HCT116 (cell line): ENCODE measurements at regions not wholly inside any gene's neighbourhood (a gene's known extent, or its start where the extent isn't known, plus 50 kb on each side); places are given as distances from the start of the nearest gene placed in this dataset.

ENCODE experiments used
- ATAC-seq: fragments of 200-7000 bp; cut with Tn5 transposase; 2 replicates; pipeline ENCODE4 v1.9.1; 2020; ENCODE audit warnings: mild to moderate bottlenecking, moderate library complexity
- BruUV-seq: library from RNA; stranded (reverse); fragments of 400-500 nt; replicated peaks from 2 replicates; lab custom pipeline; 2021; lab: Mats Ljungman, UMichigan
- CTCF ChIA-PET: fragments of 300-600 bp; sonication (Branson Sonifier 250); formaldehyde crosslinking; loops from one replicate; lab custom pipeline; 2021; ENCODE audit warnings: antibody characterized with exemption; lab: Charles Lee
- POLR2A ChIA-PET: fragments of 300-600, 350-600 bp; sonication (Branson Sonifier 250); formaldehyde crosslinking; loops from one replicate; lab custom pipeline; 2021; ENCODE audit warnings: antibody characterized with exemption; lab: Charles Lee
- RAD21 ChIA-PET, 2 experiments: fragments of 300-600 bp; sonication (Branson Sonifier 250); formaldehyde crosslinking; loops; one replicate each; lab custom pipeline; 2023; ENCODE audit warnings: low total read pairs in 2 of 2; ENCODE audit not compliant: uncharacterized antibody in 2 of 2, unreplicated experiment in 2 of 2, low non-redundant PET in 1 of 2; lab: Charles Lee
- DNase-seq: peaks from one replicate; pipeline ENCODE4 v3.0.0-alpha.2; 2010; ENCODE audit warnings: low read depth, low spot score
- H2AFZ ChIP-seq: fragments of 200-600 bp; shearing (Covaris generic), sonication (generic); 2 replicates; pipeline ENCODE4 v1.6.1; 2017; ENCODE audit warnings: low read depth, mixed run types, mixed read lengths, antibody characterized with exemption, low read length; ENCODE audit not compliant: poor library complexity, severe bottlenecking
- H3K27ac ChIP-seq: 2 replicates; pipeline ENCODE4 v1.5.1; 2012; ENCODE audit warnings: low read depth, low read length
- H3K27me3 ChIP-seq: fragments of 200-600 bp; sonication (generic); 2 replicates; pipeline ENCODE4 v1.6.1; 2016; ENCODE audit warnings: mixed run types, low read length, mixed read lengths; ENCODE audit not compliant: insufficient read depth
- H3K36me3 ChIP-seq, 2 experiments: fragments of 200-500 bp in 1 of 2; fragments of 200-600 bp in 1 of 2; sonication (Bioruptor generic) in 1 of 2; sonication (generic) in 1 of 2; 2 replicates each; pipeline versions ENCODE4 v1.5.1 to v1.6.1; 2014 to 2016; ENCODE audit warnings: low read length in 2 of 2, inconsistent platforms in 1 of 2, mixed read lengths in 1 of 2, mixed run types in 1 of 2; ENCODE audit not compliant: insufficient read depth in 2 of 2, control insufficient read depth in 1 of 2
- H3K4me1 ChIP-seq, 2 experiments: fragments of 200-600 bp in 1 of 2; sonication (generic) in 1 of 2; 2 replicates each; pipeline versions ENCODE4 v1.5.1 to v1.6.1; 2012 to 2017; ENCODE audit warnings: low read length in 2 of 2, inconsistent platforms in 1 of 2, mild to moderate bottlenecking in 1 of 2, mixed read lengths in 1 of 2, mixed run types in 1 of 2, moderate library complexity in 1 of 2; ENCODE audit not compliant: insufficient read depth in 2 of 2, control insufficient read depth in 1 of 2
- H3K4me2 ChIP-seq: fragments of 200-600 bp; sonication (generic); 2 replicates; pipeline ENCODE4 v1.6.1; 2017; ENCODE audit warnings: mixed run types, low read length, mixed read lengths
- H3K4me3 ChIP-seq, 2 experiments: fragments of 200-600 bp in 1 of 2; sonication (generic) in 1 of 2; replicated peaks in 1 of 2; 2 replicates each; pipeline ENCODE4 v1.5.1; 2011 to 2016; ENCODE audit warnings: low read length in 2 of 2, control low read depth in 1 of 2, low read depth in 1 of 2, mild to moderate bottlenecking in 1 of 2, mixed read lengths in 1 of 2, mixed run types in 1 of 2
- H3K79me2 ChIP-seq: fragments of 200-600 bp; sonication (generic); 2 replicates; pipeline ENCODE4 v1.6.1; 2017; ENCODE audit warnings: mild to moderate bottlenecking, mixed run types, low read length, moderate library complexity, mixed read lengths; ENCODE audit not compliant: insufficient read depth
- H3K9ac ChIP-seq: fragments of 200-600 bp; sonication (generic); 2 replicates; pipeline ENCODE4 v1.6.1; 2016; ENCODE audit warnings: low read length, mixed read lengths
- H3K9me2 ChIP-seq: fragments of 200-600 bp; sonication (generic), shearing (Covaris generic); 2 replicates; pipeline ENCODE4 v1.6.1; 2017; ENCODE audit warnings: mixed run types, mild to moderate bottlenecking, moderate library complexity; ENCODE audit not compliant: insufficient read depth
- H3K9me3 ChIP-seq, 2 experiments: fragments of 200-500 bp in 1 of 2; fragments of 200-600 bp in 1 of 2; sonication (Bioruptor generic) in 1 of 2; sonication (generic) in 1 of 2; 2 replicates each; pipeline ENCODE4 v1.6.1; 2014 to 2017; ENCODE audit warnings: low read length in 2 of 2, mixed read lengths in 2 of 2, inconsistent platforms in 1 of 2, low read depth in 1 of 2, mild to moderate bottlenecking in 1 of 2, mixed run types in 1 of 2, moderate library complexity in 1 of 2; ENCODE audit not compliant: control insufficient read depth in 1 of 2, insufficient read depth in 1 of 2
- H4K20me1 ChIP-seq: fragments of 200-600 bp; sonication (generic), shearing (Covaris generic); 2 replicates; pipeline ENCODE4 v1.6.1; 2017; ENCODE audit warnings: mixed run types, mild to moderate bottlenecking, moderate library complexity; ENCODE audit not compliant: insufficient read depth
- CTCF ChIP-seq, 3 experiments: fragments of 200-600 bp in 1 of 3; sonication (generic) in 1 of 3; IDR thresholded peaks in 2 of 3; conservative IDR thresholded peaks in 1 of 3; 2 replicates each; pipeline ENCODE4 v1.5.1; 2012 to 2017; ENCODE audit warnings: low read depth in 2 of 3, low read length in 2 of 3, antibody characterized with exemption in 1 of 3, borderline replicate concordance in 1 of 3, control low read depth in 1 of 3, mild to moderate bottlenecking in 1 of 3, mixed read lengths in 1 of 3, mixed run types in 1 of 3, moderate library complexity in 1 of 3; ENCODE audit not compliant: insufficient read depth in 1 of 3
- EZH2 ChIP-seq: fragments of 200-600 bp; sonication (generic); IDR thresholded peaks from 2 replicates; pipeline ENCODE4 v1.6.1; 2017; ENCODE audit warnings: antibody characterized with exemption, mixed run types
- EZH2phosphoT487 ChIP-seq: fragments of 200-600 bp; IDR thresholded peaks from 2 replicates; pipeline ENCODE4 v1.6.1; 2018; ENCODE audit warnings: antibody characterized with exemption, borderline replicate concordance
- JUND ChIP-seq: IDR thresholded peaks from 2 replicates; pipeline ENCODE4 v1.6.1; 2012
- POLR2AphosphoS5 ChIP-seq: IDR thresholded peaks from 2 replicates; pipeline ENCODE4 v1.6.1; 2011; ENCODE audit warnings: mild to moderate bottlenecking, low read depth, low read length, moderate library complexity
- TCF7L2 ChIP-seq: IDR thresholded peaks from 2 replicates; pipeline ENCODE4 v1.7.0; 2011; ENCODE audit warnings: borderline replicate concordance, inconsistent platforms; ENCODE audit not compliant: insufficient read depth, insufficient read length; ENCODE audit errors: extremely low read depth
- YY1 ChIP-seq: IDR thresholded peaks from 2 replicates; pipeline ENCODE4 v1.6.1; 2011; ENCODE audit warnings: low read length, low read depth, moderate library complexity, mild to moderate bottlenecking; ENCODE audit not compliant: insufficient replicate concordance; ENCODE audit errors: extremely low read depth
- ZNF274 ChIP-seq: fragments of 200-500 bp; sonication (Bioruptor generic); IDR thresholded peaks from 2 replicates; pipeline ENCODE4 v1.6.1; 2014; ENCODE audit warnings: mild to moderate bottlenecking, low read depth, low read length, inconsistent platforms
- intact Hi-C: fragments of 100-400 bp; cut with micrococcal nuclease; formaldehyde crosslinking; loops from 2 replicates; pipeline ENCODE4 v1.10.0; 2022
- TF ChIP-seq, protein P1 (sequence below): IDR thresholded peaks from 2 replicates; pipeline ENCODE4 v1.6.1; 2012; ENCODE audit warnings: low read depth

DNA sequence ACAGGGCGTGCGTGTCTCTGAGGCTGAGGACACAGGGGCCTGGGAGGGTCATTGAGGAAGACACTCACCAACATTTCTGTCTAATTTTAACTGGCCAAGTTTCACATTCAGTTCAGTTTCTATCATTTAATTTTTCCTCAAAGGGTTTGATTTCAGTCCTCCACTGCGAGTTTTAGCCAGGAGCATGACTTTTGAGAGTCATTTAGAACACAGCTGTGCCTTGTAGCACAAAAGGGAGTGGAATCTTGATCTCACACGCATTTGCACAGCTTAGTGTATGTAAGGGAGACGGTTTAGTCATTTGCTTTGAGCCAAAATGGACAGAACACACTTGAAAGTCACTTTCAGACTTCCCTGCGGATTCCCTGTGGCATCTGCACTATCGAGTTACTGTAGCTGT lies 1090.8 kb downstream of the BCL11B start:
- H4K20me1 ChIP-seq: no peaks in the 10 kb centered on the region
- no peak overlapping the region for H3K4me2 ChIP-seq
- H3K9ac ChIP-seq: no peak overlapping the region
- H3K9me3 ChIP-seq: peaks cover 0 to 3% of the 10 kb centered on the region in 2 experiments; a peak in 1 of 4 replicates
- H3K79me2 ChIP-seq: no peaks in the 10 kb centered on the region
- H3K9me2 ChIP-seq: no peaks in the 10 kb centered on the region
- H3K27ac ChIP-seq: no peak overlapping the region
- TF ChIP-seq TCF7L2 (no peak), ZNF274 (no peak), JUND (no peak), YY1 (no peak), EZH2phosphoT487 (no peak), POLR2AphosphoS5 (no peak), EZH2 (no peak), CTCF (IDR thresholded peaks at IDR 0.05 in 2 of 3, conservative IDR thresholded peaks at IDR 0.05 in 1 of 3; ENCODE audit: borderline replicate concordance in 1 of 3, insufficient read depth in 1 of 3, low read depth in 2 of 3, low read length in 2 of 3) (no peak)
- TF ChIP-seq, protein P1, sequence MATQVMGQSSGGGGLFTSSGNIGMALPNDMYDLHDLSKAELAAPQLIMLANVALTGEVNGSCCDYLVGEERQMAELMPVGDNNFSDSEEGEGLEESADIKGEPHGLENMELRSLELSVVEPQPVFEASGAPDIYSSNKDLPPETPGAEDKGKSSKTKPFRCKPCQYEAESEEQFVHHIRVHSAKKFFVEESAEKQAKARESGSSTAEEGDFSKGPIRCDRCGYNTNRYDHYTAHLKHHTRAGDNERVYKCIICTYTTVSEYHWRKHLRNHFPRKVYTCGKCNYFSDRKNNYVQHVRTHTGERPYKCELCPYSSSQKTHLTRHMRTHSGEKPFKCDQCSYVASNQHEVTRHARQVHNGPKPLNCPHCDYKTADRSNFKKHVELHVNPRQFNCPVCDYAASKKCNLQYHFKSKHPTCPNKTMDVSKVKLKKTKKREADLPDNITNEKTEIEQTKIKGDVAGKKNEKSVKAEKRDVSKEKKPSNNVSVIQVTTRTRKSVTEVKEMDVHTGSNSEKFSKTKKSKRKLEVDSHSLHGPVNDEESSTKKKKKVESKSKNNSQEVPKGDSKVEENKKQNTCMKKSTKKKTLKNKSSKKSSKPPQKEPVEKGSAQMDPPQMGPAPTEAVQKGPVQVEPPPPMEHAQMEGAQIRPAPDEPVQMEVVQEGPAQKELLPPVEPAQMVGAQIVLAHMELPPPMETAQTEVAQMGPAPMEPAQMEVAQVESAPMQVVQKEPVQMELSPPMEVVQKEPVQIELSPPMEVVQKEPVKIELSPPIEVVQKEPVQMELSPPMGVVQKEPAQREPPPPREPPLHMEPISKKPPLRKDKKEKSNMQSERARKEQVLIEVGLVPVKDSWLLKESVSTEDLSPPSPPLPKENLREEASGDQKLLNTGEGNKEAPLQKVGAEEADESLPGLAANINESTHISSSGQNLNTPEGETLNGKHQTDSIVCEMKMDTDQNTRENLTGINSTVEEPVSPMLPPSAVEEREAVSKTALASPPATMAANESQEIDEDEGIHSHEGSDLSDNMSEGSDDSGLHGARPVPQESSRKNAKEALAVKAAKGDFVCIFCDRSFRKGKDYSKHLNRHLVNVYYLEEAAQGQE: no peak
- H3K4me3 ChIP-seq: no peak overlapping the region
- H3K4me1 ChIP-seq: no peaks in the 10 kb centered on the region
- POLR2A ChIA-PET: no interaction called here
- DNase-seq (no peak), ATAC-seq (no peak)
- H3K36me3 ChIP-seq: no peaks in the 10 kb centered on the region
- RAD21 ChIA-PET: no interaction called here
- CTCF ChIA-PET: no interaction called here
- no peak overlapping the region for H2AFZ ChIP-seq
- intact Hi-C loops: no loop called here
- BruUV-seq: no TSS peak
- no peaks in the 10 kb centered on the region for H3K27me3 ChIP-seq
